HFFc6 (cell line): ENCODE measurements at regions not wholly inside any gene's neighbourhood (a gene's known extent, or its start where the extent isn't known, plus 50 kb on each side); places are given as distances from the start of the nearest gene placed in this dataset.
A peak's percentile ranks its signal among the peaks of the same experiment; 100 is the strongest.

Experiments used
- DNase-seq: peaks from one replicate; pipeline ENCODE4 v3.0.0-alpha.2; 2018
- H3K27ac Mint-ChIP-seq: 2 replicates; pipeline ENCODE4 v1.8.0; 2020; ENCODE audit warnings: mild to moderate bottlenecking, mixed read lengths
- H3K27me3 Mint-ChIP-seq: 2 replicates; pipeline ENCODE4 v1.8.0; 2021; ENCODE audit warnings: mild to moderate bottlenecking, moderate library complexity, mixed read lengths; ENCODE audit not compliant: insufficient read depth
- H3K36me3 Mint-ChIP-seq: 2 replicates; pipeline ENCODE4 v1.8.0; 2021; ENCODE audit warnings: low read depth, mixed read lengths
- H3K4me1 Mint-ChIP-seq: 2 replicates; pipeline ENCODE4 v1.8.0; 2020; ENCODE audit warnings: low read depth, mixed read lengths
- H3K4me3 Mint-ChIP-seq: 2 replicates; pipeline ENCODE4 v1.8.0; 2020; ENCODE audit warnings: mild to moderate bottlenecking, moderate library complexity, mixed read lengths
- H3K9me3 Mint-ChIP-seq: 2 replicates; pipeline ENCODE4 v1.8.0; 2020; ENCODE audit warnings: mild to moderate bottlenecking, mixed read lengths
- CTCF ChIP-seq: fragments of 200-600 bp; sonication (generic); IDR thresholded peaks from 2 replicates; pipeline ENCODE4 v1.5.0; 2021; ENCODE audit warnings: antibody characterized with exemption, mild to moderate bottlenecking

DNA sequence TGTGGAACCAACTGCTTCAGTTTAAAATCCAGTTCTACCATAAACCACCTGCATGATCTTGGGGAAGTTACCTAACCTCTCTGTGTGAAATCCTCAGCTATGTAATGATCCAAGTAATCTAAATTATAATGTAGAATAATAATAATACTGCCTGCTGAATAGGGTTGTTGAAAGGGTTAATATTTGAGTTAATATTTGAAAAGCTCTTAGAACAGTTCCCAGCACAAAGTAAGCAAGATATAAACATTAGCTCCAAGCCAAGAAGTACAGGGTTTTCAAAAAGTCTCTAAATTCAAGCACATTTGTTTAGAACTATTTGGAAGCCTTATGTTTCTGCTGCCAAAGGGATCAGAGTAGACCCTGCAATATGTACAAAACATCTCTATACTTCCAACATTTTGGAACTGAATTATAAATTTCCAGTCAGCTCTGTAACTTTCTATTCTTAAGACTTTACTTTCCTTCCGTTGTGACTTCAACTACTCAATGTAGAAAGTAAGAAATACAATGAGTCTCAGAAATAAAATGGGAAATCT is 76.7 kb upstream of the FAM9C start:
- H3K4me3 Mint-ChIP-seq = no peak overlapping the region; the same call in 1 of the 2 replicates
- H3K4me1 Mint-ChIP-seq = peaks cover 61% of the 10 kb centered on the region
- H3K27me3 Mint-ChIP-seq = no peaks in the 10 kb centered on the region
- H3K36me3 Mint-ChIP-seq = peaks cover 12% of the 10 kb centered on the region; the same call in 1 of the 2 replicates
- H3K27ac Mint-ChIP-seq = peak overlapping the region; percentile 31; the same call in 1 of the 2 replicates
- DNase-seq = no peak
- TF ChIP-seq CTCF = no peak
- no peaks in the 10 kb centered on the region for H3K9me3 Mint-ChIP-seq

- no peaks in the 10 kb centered on the region for H3K9me3 Mint-ChIP-seq
- H3K4me3 Mint-ChIP-seq = peak overlapping the region; percentile 64; the same call in 1 of the 2 replicates
- TF ChIP-seq CTCF = no peak
- DNase-seq = no peak
- peaks cover 12% of the 10 kb centered on the region; the same call in 1 of the 2 replicates for H3K36me3 Mint-ChIP-seq
- peaks cover 56% of the 10 kb centered on the region for H3K4me1 Mint-ChIP-seq
- no peaks in the 10 kb centered on the region for H3K27me3 Mint-ChIP-seq
- peak overlapping the region; percentile 80 for H3K27ac Mint-ChIP-seq
Measured at GRCh38 chrX:13120017-13120416, 75.6 kb upstream of the FAM9C start.

DNA sequence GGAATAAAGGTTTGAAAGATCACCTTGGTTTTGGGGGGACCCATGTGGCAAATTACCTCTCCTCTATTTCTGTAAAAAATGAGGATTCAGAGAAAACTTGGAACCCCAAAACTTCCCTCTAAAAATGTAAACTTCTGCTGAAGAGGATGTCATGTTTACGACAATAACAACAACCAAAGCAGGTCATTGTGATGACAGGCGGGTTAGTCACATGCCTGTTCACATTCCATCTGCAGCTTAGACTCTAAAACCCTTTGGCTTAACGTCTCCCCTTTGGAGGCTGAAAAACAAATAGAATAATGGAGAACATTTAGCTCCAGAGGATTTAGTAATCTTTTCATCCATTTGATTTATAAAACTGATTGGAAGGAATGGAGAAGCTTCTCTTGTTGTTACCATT is 75.0 kb upstream of the FAM9C start:
- Mint-ChIP-seq H3K36me3 (peaks cover 12% of the 10 kb centered on the region), H3K4me3 (peak overlapping the region; percentile 64; the same call in 1 of the 2 replicates), H3K4me1 (peaks cover 49% of the 10 kb centered on the region), H3K27me3 (no peaks in the 10 kb centered on the region), H3K27ac (peak overlapping the region; percentile 80), H3K9me3 (no peaks in the 10 kb centered on the region)
- peak; percentile 45 for DNase-seq
- no peak for TF ChIP-seq CTCF

DNA sequence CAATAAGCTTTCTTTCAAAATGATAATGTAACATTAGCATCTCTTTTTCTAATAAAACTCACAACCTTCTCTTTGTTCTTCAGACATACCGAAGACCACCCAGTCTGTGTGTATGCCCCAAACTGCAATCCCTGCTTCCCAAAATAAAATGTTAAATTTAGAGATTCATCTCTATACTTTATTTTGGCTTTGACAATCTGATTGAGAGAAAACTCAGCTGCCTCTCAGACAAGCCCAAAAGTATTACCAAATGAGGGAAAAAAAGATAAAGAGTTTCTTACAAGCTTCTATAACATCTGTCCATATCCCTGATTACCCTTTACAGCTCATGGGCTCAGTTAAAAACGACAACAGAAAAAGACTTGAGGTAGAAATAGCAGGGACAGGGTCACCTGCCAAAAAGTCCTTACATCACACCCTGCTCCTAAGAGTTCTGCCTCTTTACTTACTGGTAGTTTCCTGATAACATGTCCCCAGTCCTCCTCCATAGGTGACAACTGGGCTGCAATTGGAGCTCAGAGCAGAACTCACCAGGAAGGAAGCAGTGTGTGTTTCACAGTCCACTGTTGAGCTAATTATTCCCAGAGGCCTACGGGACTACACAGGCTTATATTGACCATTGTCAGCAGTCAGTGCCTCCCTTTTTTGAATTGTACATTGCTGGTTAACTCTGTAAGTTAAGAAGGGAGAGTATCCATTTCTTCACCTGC is 70.9 kb upstream of the FAM9C start:
- Mint-ChIP-seq H3K27ac (no peak overlapping the region), H3K36me3 (peaks cover 12% of the 10 kb centered on the region), H3K27me3 (no peaks in the 10 kb centered on the region), H3K9me3 (no peaks in the 10 kb centered on the region), H3K4me1 (peaks cover 41% of the 10 kb centered on the region), H3K4me3 (no peak overlapping the region)
- no peak for TF ChIP-seq CTCF
- DNase-seq = no peak

DNA sequence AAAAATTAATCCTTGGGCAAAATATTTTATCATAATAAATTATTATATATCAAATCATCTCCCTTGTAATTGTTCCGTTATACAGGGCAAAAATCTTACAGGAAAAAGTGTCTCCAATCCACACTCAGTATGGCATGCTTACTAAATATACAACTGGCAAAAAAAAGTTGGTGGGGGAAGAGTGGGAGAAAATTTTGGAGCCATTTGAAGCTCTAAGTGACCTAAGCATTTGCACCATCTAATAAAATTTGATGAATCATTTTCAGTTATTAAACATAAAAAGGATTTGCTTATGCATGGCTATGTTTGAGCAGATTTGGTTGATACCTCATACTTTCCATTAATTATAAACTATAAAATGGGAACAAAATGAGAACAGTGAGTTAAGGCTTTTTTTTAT is 68.1 kb upstream of the FAM9C start:
- no peak overlapping the region for H3K27ac Mint-ChIP-seq
- no peak overlapping the region for H3K4me3 Mint-ChIP-seq
- H3K4me1 Mint-ChIP-seq = peaks cover 32% of the 10 kb centered on the region
- DNase-seq = no peak
- H3K36me3 Mint-ChIP-seq = peaks cover 9% of the 10 kb centered on the region
- no peaks in the 10 kb centered on the region for H3K9me3 Mint-ChIP-seq
- H3K27me3 Mint-ChIP-seq = no peaks in the 10 kb centered on the region
- no peak for TF ChIP-seq CTCF
